H1 (cell line): ENCODE measurements at regions not wholly inside any gene's neighbourhood (a gene's known extent, or its start where the extent isn't known, plus 50 kb on each side); places are given as distances from the start of the nearest gene placed in this dataset.

Experiments used
- CTCF ChIA-PET: fragments of 300-600 bp; sonication (Branson Sonifier 250); formaldehyde crosslinking; loops from one replicate; lab custom pipeline; 2021; ENCODE audit not compliant: partially characterized antibody; lab: Charles Lee
- POLR2A ChIA-PET: fragments of 300-600 bp; sonication (Branson Sonifier 250); formaldehyde crosslinking; loops from one replicate; lab custom pipeline; 2021; ENCODE audit warnings: inconsistent platforms; ENCODE audit not compliant: partially characterized antibody; lab: Charles Lee
- DNase-seq, 2 experiments: peaks; one replicate each; pipeline versions ENCODE4 v3.0.0 to v3.0.0-alpha.2; 2010 to 2022; ENCODE audit warnings: low spot score in 2 of 2, low read depth in 1 of 2, mixed read lengths in 1 of 2
- FAIRE-seq: peaks from 2 replicates; lab custom pipeline; 2011; peaks lifted over from hg19 to GRCh38; lab: Jason Lieb, UNC
- H2AFZ ChIP-seq: 2 replicates; pipeline ENCODE4 v1.8.1; 2012; ENCODE audit warnings: low read length, inconsistent platforms
- H2AK5ac ChIP-seq: 2 replicates; pipeline ENCODE4 v1.6.1; 2013; ENCODE audit warnings: low read depth, low read length
- H2BK120ac ChIP-seq: replicated peaks from 2 replicates; pipeline ENCODE3; 2013; ENCODE audit warnings: low read depth, low read length, inconsistent platforms
- H2BK12ac ChIP-seq: 2 replicates; pipeline ENCODE4 v1.6.1; 2013; ENCODE audit warnings: low read depth, low read length
- H2BK15ac ChIP-seq: 2 replicates; pipeline ENCODE4 v1.6.1; 2013; ENCODE audit warnings: low read length
- H2BK20ac ChIP-seq: 2 replicates; pipeline ENCODE4 v1.6.1; 2013; ENCODE audit warnings: low read length
- H2BK5ac ChIP-seq: 2 replicates; pipeline ENCODE4 v1.6.1; 2013; ENCODE audit warnings: low read depth, low read length
- H3K14ac ChIP-seq: 2 replicates; pipeline ENCODE4 v1.6.1; 2013; ENCODE audit warnings: inconsistent platforms; ENCODE audit not compliant: insufficient read length
- H3K18ac ChIP-seq: 2 replicates; pipeline ENCODE4 v1.6.1; 2013; ENCODE audit warnings: low read length; ENCODE audit errors: extremely low read depth
- H3K23ac ChIP-seq: 2 replicates; pipeline ENCODE4 v1.6.1; 2013; ENCODE audit warnings: inconsistent platforms; ENCODE audit not compliant: insufficient read length
- H3K23me2 ChIP-seq: 2 replicates; pipeline ENCODE4 v1.6.1; 2013; ENCODE audit warnings: low read depth, low read length
- H3K27ac ChIP-seq: 2 replicates; pipeline ENCODE4 v1.6.1; 2011; ENCODE audit warnings: low read depth, low read length, inconsistent platforms
- H3K27me3 ChIP-seq, 4 experiments: replicated peaks in 1 of 4; 1 replicate in 1 of 4; 2 replicates in 3 of 4; pipeline versions ENCODE4 v1.6.1 to v1.8.1; 2011 to 2013; ENCODE audit warnings: low read length in 3 of 4, mild to moderate bottlenecking in 3 of 4, inconsistent platforms in 2 of 4, mixed read lengths in 2 of 4, moderate library complexity in 1 of 4; ENCODE audit not compliant: control insufficient read depth in 3 of 4, insufficient read depth in 3 of 4; ENCODE audit errors: extremely low read depth in 1 of 4
- H3K36me3 ChIP-seq, 4 experiments: 2 replicates each; pipeline versions ENCODE4 v1.6.1 to v1.8.1; 2011 to 2013; ENCODE audit warnings: mild to moderate bottlenecking in 4 of 4, low read length in 3 of 4, moderate library complexity in 2 of 4, control low read depth in 1 of 4, inconsistent platforms in 1 of 4; ENCODE audit not compliant: insufficient read depth in 4 of 4, control insufficient read depth in 2 of 4
- H3K4ac ChIP-seq: replicated peaks from 2 replicates; pipeline ENCODE3; 2013; ENCODE audit warnings: low read length, low read depth, mixed read lengths, inconsistent platforms; ENCODE audit not compliant: insufficient read length
- H3K4me1 ChIP-seq, 4 experiments: replicated peaks in 1 of 4; 1 replicate in 1 of 4; 2 replicates in 3 of 4; pipeline versions ENCODE4 v1.6.1 to v1.8.1; 2011 to 2013; ENCODE audit warnings: low read length in 3 of 4, inconsistent platforms in 2 of 4, mixed read lengths in 1 of 4; ENCODE audit not compliant: insufficient read depth in 4 of 4, control insufficient read depth in 3 of 4
- H3K4me2 ChIP-seq, 2 experiments: 2 replicates each; pipeline versions ENCODE4 v1.6.1 to v1.8.1; 2011 to 2013; ENCODE audit warnings: low read depth in 2 of 2, low read length in 2 of 2, control low read depth in 1 of 2, inconsistent platforms in 1 of 2, mild to moderate bottlenecking in 1 of 2; ENCODE audit not compliant: insufficient read depth in 1 of 2
- H3K4me3 ChIP-seq, 4 experiments: fragments of 200-600, 300-600 bp in 1 of 4; sonication (generic), shearing (Covaris generic), sonication (Bioruptor Twin) in 1 of 4; 2 replicates each; pipeline versions ENCODE4 v1.5.1 to v1.8.1; 2011 to 2016; ENCODE audit warnings: low read length in 4 of 4, low read depth in 3 of 4, control low read depth in 2 of 4, inconsistent platforms in 2 of 4, mild to moderate bottlenecking in 2 of 4, mixed read lengths in 1 of 4, moderate library complexity in 1 of 4; ENCODE audit not compliant: insufficient read depth in 2 of 4; ENCODE audit errors: extremely low read depth in 1 of 4
- H3K56ac ChIP-seq: replicated peaks from 2 replicates; pipeline ENCODE3; 2013; ENCODE audit warnings: low read depth, mild to moderate bottlenecking, mixed read lengths, low read length, inconsistent platforms; ENCODE audit not compliant: insufficient read length
- H3K79me1 ChIP-seq: 2 replicates; pipeline ENCODE4 v1.6.1; 2013; ENCODE audit warnings: low read depth, low read length, control low read depth
- H3K79me2 ChIP-seq, 2 experiments: 2 replicates each; pipeline versions ENCODE4 v1.6.1 to v1.8.1; 2012 to 2013; ENCODE audit warnings: low read length in 2 of 2, mild to moderate bottlenecking in 2 of 2, inconsistent platforms in 1 of 2; ENCODE audit not compliant: insufficient read depth in 2 of 2, control insufficient read depth in 1 of 2
- H3K9ac ChIP-seq, 4 experiments: replicated peaks in 1 of 4; 1 replicate in 1 of 4; 2 replicates in 3 of 4; pipeline versions ENCODE4 v1.6.1 to v1.8.1; 2011 to 2013; ENCODE audit warnings: low read depth in 3 of 4, low read length in 3 of 4, control low read depth in 2 of 4, mild to moderate bottlenecking in 2 of 4, moderate library complexity in 2 of 4, inconsistent platforms in 1 of 4; ENCODE audit errors: extremely low read depth in 1 of 4
- H3K9me3 ChIP-seq, 2 experiments: 2 replicates each; pipeline versions ENCODE4 v1.6.1 to v1.8.1; 2012 to 2013; ENCODE audit warnings: mild to moderate bottlenecking in 2 of 2, moderate library complexity in 2 of 2, control low read depth in 1 of 2, inconsistent platforms in 1 of 2, low read depth in 1 of 2, low read length in 1 of 2, mixed read lengths in 1 of 2; ENCODE audit not compliant: insufficient read depth in 2 of 2
- H4K20me1 ChIP-seq, 2 experiments: replicated peaks in 1 of 2; 2 replicates each; pipeline versions ENCODE3 to v1.8.1; 2011 to 2013; ENCODE audit warnings: inconsistent platforms in 2 of 2, low read length in 2 of 2, mild to moderate bottlenecking in 1 of 2; ENCODE audit not compliant: insufficient read depth in 2 of 2, control insufficient read depth in 1 of 2
- H4K5ac ChIP-seq: 2 replicates; pipeline ENCODE4 v1.6.1; 2013; ENCODE audit warnings: low read length, low read depth, mixed read lengths, inconsistent platforms; ENCODE audit not compliant: insufficient read length
- H4K8ac ChIP-seq: 2 replicates; pipeline ENCODE4 v1.8.0; 2013; ENCODE audit warnings: mild to moderate bottlenecking, moderate library complexity, low read length, inconsistent platforms; ENCODE audit not compliant: insufficient read depth; ENCODE audit errors: extremely low read depth
- H4K91ac ChIP-seq: replicated peaks from 2 replicates; pipeline ENCODE3; 2013; ENCODE audit warnings: low read length, mixed read lengths, inconsistent platforms; ENCODE audit not compliant: insufficient read length
- BRCA1 ChIP-seq: IDR thresholded peaks from 2 replicates; pipeline ENCODE4 v1.6.1; 2012; ENCODE audit warnings: low read depth, low read length, improper control_type of control experiment
- CTCF ChIP-seq, 3 experiments: IDR thresholded peaks; 1 replicate in 2 of 3; 2 replicates in 1 of 3; pipeline versions ENCODE4 v1.5.1 to v1.6.1; 2011; ENCODE audit warnings: low read length in 3 of 3, mild to moderate bottlenecking in 3 of 3, inconsistent platforms in 2 of 3, low read depth in 1 of 3, moderate library complexity in 1 of 3; ENCODE audit not compliant: insufficient read depth in 1 of 3; ENCODE audit errors: control extremely low read depth in 1 of 3
- JUN ChIP-seq: IDR thresholded peaks from 2 replicates; pipeline ENCODE4 v1.6.1; 2011; ENCODE audit warnings: low read depth, mild to moderate bottlenecking, improper control_type of control experiment, low read length
- MAFK ChIP-seq: IDR thresholded peaks from 2 replicates; pipeline ENCODE4 v1.6.1; 2012; ENCODE audit warnings: low read depth, mild to moderate bottlenecking, improper control_type of control experiment, low read length
- SP2 ChIP-seq: IDR thresholded peaks from 2 replicates; pipeline ENCODE4 v1.6.1; 2012; ENCODE audit warnings: mild to moderate bottlenecking, low read length, inconsistent platforms
- SRF ChIP-seq: IDR thresholded peaks from 2 replicates; pipeline ENCODE4 v1.6.1; 2011; ENCODE audit warnings: mild to moderate bottlenecking, low read depth, low read length, moderate library complexity
- SUZ12 ChIP-seq: fragments of 200-600 bp; sonication (generic); IDR thresholded peaks from 2 replicates; pipeline ENCODE4 v1.6.1; 2012; ENCODE audit warnings: mild to moderate bottlenecking, inconsistent platforms, low read length, moderate library complexity, mixed read lengths
- TAF1 ChIP-seq: IDR thresholded peaks from 2 replicates; pipeline ENCODE4 v1.6.1; 2011; ENCODE audit warnings: mild to moderate bottlenecking, low read depth, low read length
- TBP ChIP-seq: IDR thresholded peaks from 2 replicates; pipeline ENCODE4 v1.6.1; 2011; ENCODE audit warnings: low read depth, low read length, improper control_type of control experiment
- TEAD4 ChIP-seq: IDR thresholded peaks from 2 replicates; pipeline ENCODE4 v1.6.1; 2012; ENCODE audit warnings: low read depth, low read length, inconsistent platforms, mixed read lengths
- WGBS, 2 experiments: shearing (Covaris generic) in 1 of 2; methylation state at CpG; one replicate each; pipeline versions ENCODE4 v1.1.6 to v1.1.7; 2013 to 2015; ENCODE audit warnings: low lambda C conversion rate in 2 of 2, mixed read lengths in 2 of 2, inconsistent platforms in 1 of 2, low coverage in 1 of 2, missing lambda C conversion rate in 1 of 2; ENCODE audit not compliant: insufficient replicate concordance in 2 of 2, insufficient coverage in 1 of 2, insufficient read length in 1 of 2; ENCODE audit errors: extremely low coverage in 1 of 2, missing lambda C conversion rate in 1 of 2; 5-methylcytosine and 5-hydroxymethylcytosine counted together
- TF ChIP-seq, protein P1 (sequence below): IDR thresholded peaks from 2 replicates; pipeline ENCODE4 v1.6.1; 2012; ENCODE audit warnings: inconsistent platforms

DNA sequence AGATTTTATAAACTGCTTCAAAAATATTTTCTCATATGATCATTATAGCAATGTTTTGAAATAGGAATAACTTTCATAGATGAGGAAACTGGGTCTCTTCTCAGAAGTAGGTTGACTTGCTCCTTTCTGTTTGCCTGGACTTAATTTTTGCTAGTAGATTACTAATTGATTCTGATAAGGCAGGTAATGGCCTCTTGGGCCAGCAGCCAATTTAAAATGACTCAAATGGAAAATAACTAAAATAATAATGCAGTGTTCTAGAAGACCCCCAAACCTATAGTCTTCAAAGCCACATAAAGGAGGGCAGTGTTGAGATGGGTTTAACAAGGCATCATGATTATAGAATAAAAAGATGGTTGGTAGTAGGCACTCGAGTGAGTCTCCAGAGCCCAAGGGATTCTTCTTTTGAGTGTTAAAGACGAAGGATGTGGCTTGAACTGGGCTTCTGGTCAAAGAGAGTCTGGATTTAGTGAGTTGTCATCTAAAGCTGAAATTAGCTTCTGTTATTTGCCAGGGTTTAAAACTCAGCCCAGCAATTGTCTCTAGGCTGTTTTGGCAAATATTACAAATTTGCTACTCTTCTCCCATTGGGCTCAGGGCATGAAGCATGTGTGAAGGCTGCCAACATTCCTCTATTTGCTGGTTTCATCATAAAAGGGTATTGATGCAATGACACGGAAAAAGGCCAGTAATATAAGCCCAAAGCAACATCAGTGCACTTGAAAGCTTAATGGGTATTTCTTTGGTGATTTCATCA is 297.1 kb upstream of the MEIS2 start:
- H3K4me2 ChIP-seq, result no peak overlapping the region
- FAIRE-seq, result no peak
- TF ChIP-seq SRF (no peak), BRCA1 (no peak), TAF1 (no peak), SUZ12 (no peak), JUN (no peak), CTCF (IDR thresholded peaks at IDR 0.05; ENCODE audit: control extremely low read depth in 1 of 3, insufficient read depth in 1 of 3, low read depth in 1 of 3, low read length in 3 of 3) (no peak), SP2 (no peak), TBP (no peak), TEAD4 (no peak), MAFK (no peak)
- TF ChIP-seq, protein P1, sequence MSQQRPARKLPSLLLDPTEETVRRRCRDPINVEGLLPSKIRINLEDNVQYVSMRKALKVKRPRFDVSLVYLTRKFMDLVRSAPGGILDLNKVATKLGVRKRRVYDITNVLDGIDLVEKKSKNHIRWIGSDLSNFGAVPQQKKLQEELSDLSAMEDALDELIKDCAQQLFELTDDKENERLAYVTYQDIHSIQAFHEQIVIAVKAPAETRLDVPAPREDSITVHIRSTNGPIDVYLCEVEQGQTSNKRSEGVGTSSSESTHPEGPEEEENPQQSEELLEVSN, result no peak

More for the DNA sequence above, 297.1 kb upstream of the MEIS2 start:
- H3K9me3 ChIP-seq, result no peaks in the 10 kb centered on the region
- no peaks in the 10 kb centered on the region for H3K79me2 ChIP-seq
- H3K79me1 ChIP-seq, result no peaks in the 10 kb centered on the region
- H2BK15ac ChIP-seq, result no peak overlapping the region
- no peaks in the 10 kb centered on the region for H3K27me3 ChIP-seq
- no peaks in the 10 kb centered on the region for H3K23me2 ChIP-seq
- no peak overlapping the region for H4K8ac ChIP-seq
- no peaks in the 10 kb centered on the region for H3K36me3 ChIP-seq
- CTCF ChIA-PET, result no interaction called here
- H3K9ac ChIP-seq, result no peak overlapping the region
- no peak overlapping the region for H3K18ac ChIP-seq
- no peaks in the 10 kb centered on the region for H4K20me1 ChIP-seq
- H3K4me1 ChIP-seq, result peaks cover 0 to 3% (median 1%) of the 10 kb centered on the region in 4 experiments; a peak in 2 of 7 replicates
- no peak overlapping the region for H4K91ac ChIP-seq
- H2AFZ ChIP-seq, result no peak overlapping the region
- no peak overlapping the region for H2AK5ac ChIP-seq
- H2BK5ac ChIP-seq, result no peak overlapping the region
- 92% methylated on average over 3 of the region's 3 CpGs; no CpG with 5 or more reads in 1 of the 2 experiments for WGBS, 2 experiments
- H3K14ac ChIP-seq, result no peak overlapping the region
- no peak overlapping the region for H2BK20ac ChIP-seq
- no peak overlapping the region for H3K23ac ChIP-seq
- H4K5ac ChIP-seq, result no peak overlapping the region
- H3K4me3 ChIP-seq, result no peak overlapping the region
- H3K4ac ChIP-seq, result no peak overlapping the region
- no peak overlapping the region for H2BK120ac ChIP-seq
- H3K56ac ChIP-seq, result no peak overlapping the region
- H2BK12ac ChIP-seq, result no peak overlapping the region
- DNase-seq, result no peak
- H3K27ac ChIP-seq, result no peak overlapping the region
- POLR2A ChIA-PET, result no interaction called here
